Epidermal melanocyte (primary cell): ENCODE measurements at regions not wholly inside any gene's neighbourhood (a gene's known extent, or its start where the extent isn't known, plus 50 kb on each side); places are given as distances from the start of the nearest gene placed in this dataset.

Experiments used
- DNase-seq: peaks from one replicate; pipeline ENCODE4 v3.0.0; 2011; ENCODE audit warnings: low spot score; ENCODE audit not compliant: insufficient read length

- DNase-seq = no peak
Observed at GRCh38 chr1:57674801-57675200, 250.9 kb upstream of the DAB1 start.

DNA sequence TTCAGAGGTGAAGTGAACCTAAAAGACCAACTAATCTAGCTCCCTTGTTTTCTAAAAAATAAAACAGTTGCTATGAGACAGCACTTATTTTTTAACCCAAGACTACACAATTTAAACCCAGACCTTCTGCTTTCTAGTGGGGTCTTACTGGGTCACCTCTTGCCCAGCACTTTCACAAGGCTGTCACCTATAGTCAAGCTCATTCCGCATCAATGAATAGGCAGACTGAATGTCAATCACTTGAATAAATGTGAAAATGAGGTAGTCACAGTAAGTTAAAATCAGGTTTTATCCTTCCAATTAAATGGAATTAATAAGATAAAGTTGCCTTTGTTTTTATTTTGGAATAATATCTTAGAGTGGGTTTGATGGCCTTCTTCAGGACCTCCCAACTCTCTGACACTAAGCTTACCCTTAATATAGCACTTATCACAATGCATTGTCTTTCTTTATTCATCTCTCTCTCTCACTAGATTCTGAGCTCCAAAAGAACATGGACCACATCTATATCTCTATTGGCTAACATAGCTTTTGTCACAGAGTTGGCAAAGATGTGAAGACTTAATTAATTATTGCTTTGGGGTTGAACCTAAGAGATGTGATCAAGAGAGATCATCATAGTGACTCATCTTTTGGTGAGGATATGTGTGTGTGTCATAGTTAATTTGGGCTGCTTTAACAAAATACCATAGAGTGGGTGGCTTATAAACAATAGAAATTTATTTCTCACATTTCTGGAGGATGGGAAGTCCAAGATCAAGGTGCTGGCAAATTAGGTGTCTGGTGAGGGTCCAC is 248.7 kb upstream of the DAB1 start:
- no peak for DNase-seq

DNA sequence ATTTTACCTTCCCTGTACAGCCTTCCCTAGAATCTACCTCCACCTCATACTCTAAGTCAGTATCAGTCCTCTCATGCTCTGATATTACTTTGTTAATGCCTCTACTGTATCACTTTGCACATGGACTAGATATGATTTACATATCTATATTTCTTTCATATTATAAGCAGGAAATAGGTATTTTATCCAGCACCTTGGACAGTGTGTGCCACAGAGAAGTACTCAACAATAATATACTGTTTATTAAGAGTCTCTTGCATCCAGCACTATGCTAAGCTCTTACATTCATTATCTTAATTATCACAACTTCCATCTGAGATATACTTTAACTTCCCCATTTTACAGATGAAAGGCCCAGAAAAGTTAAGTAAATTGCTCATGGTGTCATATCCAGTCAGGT is 247.9 kb upstream of the DAB1 start:
- DNase-seq = no peak

DNA sequence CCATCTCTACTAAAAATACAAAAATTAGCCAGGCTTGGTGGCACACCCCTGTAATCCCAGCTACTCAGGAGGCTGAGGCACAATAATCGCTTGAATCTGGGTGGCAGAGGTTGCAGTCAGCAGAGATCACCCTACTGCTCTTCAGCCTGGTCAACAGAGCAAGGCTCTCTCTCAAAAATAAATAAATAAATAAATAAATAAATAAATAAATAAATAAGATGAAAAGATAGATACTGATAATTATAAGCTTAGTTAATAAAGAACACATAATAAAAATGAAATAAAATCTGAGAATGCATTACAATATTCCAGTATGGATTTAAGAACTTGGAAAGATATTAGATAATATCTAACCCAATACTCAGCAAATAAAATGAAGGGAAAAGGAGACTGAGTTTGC is 235.9 kb upstream of the DAB1 start:
- DNase-seq = no peak

DNA sequence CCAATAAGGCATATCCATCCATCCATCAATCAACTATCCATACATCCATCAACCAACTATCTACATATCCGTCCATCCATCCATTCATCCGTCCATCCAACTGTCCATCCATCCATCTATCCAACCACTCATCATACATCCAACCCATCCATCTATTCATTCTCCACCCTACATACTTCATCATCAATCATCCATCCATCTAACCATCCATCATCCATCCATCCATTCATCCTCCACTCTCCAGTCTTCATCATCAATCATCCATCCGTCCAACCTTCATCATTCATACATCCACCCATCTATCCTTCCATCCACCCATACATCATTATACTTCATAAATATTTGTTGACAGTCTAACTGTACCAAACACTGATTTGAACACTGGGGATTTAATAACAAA is 231.3 kb upstream of the DAB1 start:
- no peak for DNase-seq

- DNase-seq = no peak
Observed at GRCh38 chr1:57644667-57645066, 220.8 kb upstream of the DAB1 start.

- DNase-seq = no peak
Observed at GRCh38 chr1:57638239-57638638, 214.4 kb upstream of the DAB1 start.

DNA sequence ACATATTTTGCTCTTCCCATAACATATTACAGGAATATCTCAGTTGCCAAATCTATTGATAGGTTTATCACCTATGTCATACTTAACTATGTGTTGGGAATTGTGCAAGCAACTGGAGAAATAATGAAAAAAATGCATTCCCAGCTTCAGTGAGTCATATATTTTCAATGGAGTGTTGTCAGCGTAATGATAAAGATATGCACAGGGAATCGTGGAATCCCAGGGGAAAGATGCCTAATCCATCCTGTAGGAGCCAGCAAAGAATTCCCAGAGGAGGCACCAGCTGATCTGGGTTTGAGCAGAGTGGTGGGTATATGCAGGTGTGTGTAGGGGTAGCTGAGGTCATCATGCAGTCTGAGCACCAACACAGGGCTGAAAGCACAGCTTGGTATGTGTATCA is 213.3 kb upstream of the DAB1 start:
- DNase-seq = no peak

GRCh38 chr1:57633881-57634280 is 210.0 kb upstream of the DAB1 start:
- no peak for DNase-seq

DNA sequence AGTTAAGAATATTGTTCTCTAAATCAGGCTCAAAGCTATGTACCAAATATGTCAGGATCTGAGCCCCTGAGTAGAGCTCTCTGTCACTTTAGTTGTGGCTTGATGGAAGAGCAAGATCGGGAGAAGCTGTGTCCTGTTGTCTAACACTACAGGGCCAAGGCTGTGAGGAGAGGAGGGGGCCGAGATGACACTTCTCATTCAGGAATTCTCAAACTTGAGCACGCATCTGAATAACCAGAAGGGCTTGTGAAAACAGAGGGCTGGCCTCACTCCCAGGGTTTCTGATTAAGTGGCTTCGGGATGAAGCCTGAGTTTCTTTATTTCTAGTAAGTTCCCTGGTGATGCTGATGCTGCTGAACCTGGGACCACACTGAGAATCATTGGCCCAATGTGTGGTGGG is 209.2 kb upstream of the DAB1 start:
- no peak for DNase-seq

DNA sequence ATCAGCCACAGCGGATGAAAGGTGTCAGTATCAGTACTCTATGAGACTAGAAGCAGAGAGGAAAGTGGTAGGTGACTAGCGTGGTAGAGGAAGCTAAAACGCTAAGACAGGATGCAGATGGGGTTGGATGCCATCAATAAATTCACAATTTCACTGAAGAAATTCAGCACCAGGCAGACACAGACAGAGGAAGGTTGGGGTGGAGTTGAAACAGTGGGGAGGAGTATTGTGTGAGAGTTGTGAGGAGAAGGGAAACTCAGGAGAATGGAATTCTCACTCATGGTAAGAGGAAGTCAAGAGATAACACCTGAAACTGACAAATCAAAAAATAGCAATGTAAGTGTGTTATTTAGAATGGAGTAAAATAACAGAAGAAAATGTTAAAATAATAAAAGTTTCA is 208.5 kb upstream of the DAB1 start:
- DNase-seq = no peak

- DNase-seq = no peak
Observed at GRCh38 chr1:57627612-57628011, 203.8 kb upstream of the DAB1 start.

DNA sequence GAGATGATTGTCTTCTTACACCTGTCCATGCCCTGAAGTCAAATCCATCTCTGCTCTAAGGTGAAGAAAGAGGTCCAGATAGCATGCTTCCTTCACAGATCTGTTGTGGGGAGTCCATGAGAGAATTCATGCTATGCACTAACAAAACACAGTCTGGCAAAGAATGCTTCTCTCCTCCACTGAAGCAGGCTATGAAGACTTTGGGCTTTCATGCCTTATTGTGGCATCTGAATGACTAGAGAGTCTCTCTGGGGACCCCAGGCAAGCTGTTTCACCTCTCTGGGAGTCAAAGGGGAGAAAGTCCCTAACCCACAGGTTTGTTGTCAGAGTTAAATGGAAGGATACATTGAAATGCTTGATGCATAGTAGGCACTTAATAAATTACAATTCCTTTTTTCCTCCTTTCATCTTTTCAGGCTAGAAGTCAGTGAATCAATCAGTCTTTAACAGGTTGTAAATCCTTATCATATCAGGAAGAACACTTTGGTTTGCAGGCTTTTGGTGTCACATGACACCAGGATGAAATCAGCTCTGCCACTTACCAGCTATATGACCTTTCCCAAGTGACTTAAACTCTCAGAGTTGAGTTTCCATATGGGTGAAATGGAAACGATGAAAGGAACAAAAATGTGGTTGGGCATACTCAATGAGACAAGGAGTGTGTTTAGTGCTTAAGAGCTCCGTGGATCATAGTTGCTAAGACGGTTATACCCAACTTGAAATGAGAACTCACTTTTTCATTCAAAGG is 200.1 kb upstream of the DAB1 start:
- DNase-seq = no peak

DNA sequence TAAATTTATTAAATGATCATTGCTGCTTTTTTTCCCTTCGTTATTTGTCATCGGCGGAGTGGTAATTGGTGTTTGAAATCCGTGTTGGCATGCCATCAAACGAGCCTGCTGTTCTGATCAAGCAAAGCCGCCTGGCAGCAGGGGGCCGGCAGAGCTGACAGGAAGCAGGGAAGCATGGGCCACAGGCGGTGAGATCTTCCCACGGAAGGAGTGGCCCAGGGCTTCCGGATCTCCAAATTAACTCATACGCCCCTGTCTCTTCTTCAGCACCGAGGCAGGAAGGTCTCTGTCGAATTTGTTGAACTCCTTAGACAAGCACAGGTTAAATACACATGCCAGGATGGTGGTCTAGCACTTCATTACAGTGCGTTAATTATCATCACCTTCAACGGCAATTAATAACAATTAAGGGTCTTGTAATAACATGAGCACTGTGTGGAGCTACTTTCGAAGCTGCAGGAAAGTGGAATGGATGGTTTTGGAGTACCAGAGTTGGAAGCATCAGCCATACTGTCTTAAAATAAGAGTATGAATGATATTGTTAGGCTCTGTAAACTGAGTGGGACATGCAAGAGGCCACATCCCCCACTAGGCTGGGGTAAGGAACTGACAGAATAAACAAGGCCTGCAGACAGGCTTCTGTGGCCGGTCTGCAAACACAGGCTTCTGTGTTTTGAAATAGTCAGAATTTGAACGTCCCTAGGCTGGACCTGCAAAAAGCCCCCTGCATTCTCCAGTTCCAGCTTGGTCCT is 199.4 kb upstream of the DAB1 start:
- DNase-seq = no peak

GRCh38 chr1:57621776-57622175 is 197.9 kb upstream of the DAB1 start:
- no peak for DNase-seq

- DNase-seq = no peak
Observed at GRCh38 chr1:57620605-57621004, 196.7 kb upstream of the DAB1 start.

GRCh38 chr1:57616921-57617320 is 193.1 kb upstream of the DAB1 start:
- DNase-seq = no peak

DNA sequence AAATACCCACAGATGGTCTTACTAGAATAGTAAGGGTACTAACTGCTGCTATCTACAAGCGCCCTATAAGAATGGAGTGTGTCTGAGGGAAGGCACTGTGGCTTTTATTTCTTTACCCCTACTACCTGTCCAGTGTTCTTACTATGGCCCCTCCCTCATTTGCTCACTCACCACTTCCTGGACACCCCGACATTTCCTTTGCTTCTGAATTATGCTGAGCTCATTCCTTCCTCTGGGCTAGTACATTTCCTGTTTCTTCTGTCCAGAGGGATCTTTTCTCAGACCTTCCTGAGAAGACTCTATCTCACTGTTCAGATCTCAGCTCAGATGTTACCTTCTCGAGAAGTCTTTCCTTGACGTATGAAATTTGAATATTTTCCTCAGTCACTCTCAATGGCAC is 192.1 kb upstream of the DAB1 start:
- DNase-seq = no peak

GRCh38 chr1:57612833-57613232 is 189.0 kb upstream of the DAB1 start:
- no peak for DNase-seq

- DNase-seq = no peak
Observed at GRCh38 chr1:57605933-57606332, 182.1 kb upstream of the DAB1 start.

DNA sequence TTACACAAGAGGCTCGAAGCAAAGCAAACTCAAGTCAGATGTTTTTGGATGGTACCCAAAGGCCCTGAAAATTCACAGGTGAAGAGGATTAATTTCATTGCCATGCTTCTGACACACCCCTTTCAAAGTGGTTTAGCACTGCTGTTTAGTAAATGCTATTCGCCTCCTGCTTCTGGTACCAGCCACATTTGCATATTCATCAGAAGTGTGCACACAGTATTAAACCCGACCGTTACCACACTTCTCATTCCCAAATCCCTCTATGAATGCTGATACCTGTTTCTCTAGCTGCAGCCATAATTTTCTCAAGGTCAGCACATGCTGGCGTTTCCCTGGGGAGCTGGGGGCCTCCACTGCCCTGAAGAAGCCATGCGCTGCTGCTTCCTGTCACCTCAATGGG is 179.8 kb upstream of the DAB1 start:
- no peak for DNase-seq

DNA sequence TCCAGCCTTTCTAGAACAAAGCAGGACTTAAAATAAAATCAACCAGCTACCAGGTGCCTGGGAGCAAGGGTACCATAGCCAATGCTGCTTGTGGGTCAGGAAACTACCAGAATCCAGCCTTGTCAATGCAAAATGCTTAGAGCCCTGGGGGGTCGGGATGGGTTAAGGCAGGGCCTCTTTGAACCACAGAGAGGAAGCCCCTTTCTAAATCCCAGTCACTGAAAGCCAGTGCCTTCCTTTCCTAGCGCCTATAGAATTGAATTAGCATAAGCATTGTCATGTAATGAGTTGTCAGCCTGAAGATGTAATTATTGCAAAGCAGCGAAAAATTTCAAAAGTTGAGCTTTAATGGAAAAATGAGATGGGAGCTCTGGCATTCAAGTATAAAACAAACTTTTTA is 176.6 kb upstream of the DAB1 start:
- no peak for DNase-seq
